Heart left ventricle (tissue), 16 donors: ENCODE measurements at regions not wholly inside any gene's neighbourhood (a gene's known extent, or its start where the extent isn't known, plus 50 kb on each side); places are given as distances from the start of the nearest gene placed in this dataset.
"Not testable (repeated sequence)": the region's sequence is repeated elsewhere in the genome, so short reads cannot be mapped to it uniquely, and the experiment has no call there.

Source experiments
- ATAC-seq, 4 donors: fragments of 200-7000 bp; cut with Tn5 transposase; one replicate each; pipeline ENCODE4 v1.9.1; 2020 to 2022; ENCODE audit warnings: moderate library complexity in 4 of 4, mild to moderate bottlenecking in 3 of 4, moderate number of reproducible peaks in 1 of 4
- DNase-seq, 5 donors: peaks; one replicate each; pipeline ENCODE4 v3.0.0-alpha.2; 2020
- H3K27ac ChIP-seq, 12 donors: fragments of 200-600 bp; sonication (generic) in 4 of 12; one replicate each; pipeline versions ENCODE4 v1.5.0 to v1.8.0; 2016 to 2022; ENCODE audit warnings: mild to moderate bottlenecking in 2 of 12
- H3K27me3 ChIP-seq, 9 donors: fragments of 200-600 bp; sonication (generic) in 2 of 9; one replicate each; pipeline versions ENCODE4 v1.5.1 to v1.8.0; 2016 to 2022; ENCODE audit warnings: mild to moderate bottlenecking in 3 of 9
- H3K36me3 ChIP-seq, 9 donors: fragments of 200-600 bp; sonication (generic) in 2 of 9; one replicate each; pipeline versions ENCODE4 v1.5.0 to v1.8.0; 2018 to 2022; ENCODE audit warnings: mild to moderate bottlenecking in 2 of 9
- H3K4me1 ChIP-seq, 12 donors: fragments of 200-600 bp; sonication (generic) in 4 of 12; one replicate each; pipeline versions ENCODE4 v1.5.0 to v1.8.0; 2016 to 2022; ENCODE audit warnings: mild to moderate bottlenecking in 3 of 12
- H3K4me3 ChIP-seq, 12 donors: fragments of 200-600 bp; sonication (generic) in 4 of 12; one replicate each; pipeline versions ENCODE4 v1.5.0 to v1.8.0; 2017 to 2022; ENCODE audit warnings: mild to moderate bottlenecking in 9 of 12, moderate library complexity in 4 of 12
- H3K9me3 ChIP-seq, 12 donors: fragments of 200-600 bp; sonication (generic) in 4 of 12; one replicate each; pipeline versions ENCODE4 v1.5.0 to v1.8.0; 2016 to 2022; ENCODE audit warnings: mild to moderate bottlenecking in 1 of 12
- WGBS, 4 donors: extraction: QIAGEN DNeasy Blood & Tissue Kit in 2 of 4; methylation state at CpG; one replicate each; pipeline versions ENCODE4 v1.1.5 to v1.1.7; 2013 to 2018; 5-methylcytosine and 5-hydroxymethylcytosine counted together
- intact Hi-C, 10 donors: fragments of 100-400 bp; cut with DNase I; formaldehyde crosslinking; loops; one replicate each; pipeline versions ENCODE4 v1.11.1 to v1.14.2; 2022
- donor health status: ischemic (EF 13 %, LVEDD 7.1; RV severe dilation, severe dysfunction).
- donor health status: healthy with polysubstance abuse.
- donor health status: DM: no; HTN: yes; CAD: no.
- donor health status: DM: no; HTN: no; CAD: no.
- donor health status: ischemic (EF 25% LVEDD 6.9; RV normal size, moderate dysfunction).
- donor health status: ischemic (EF 25% LVEDD 5.7; RV mildly dilated, moderate dysfunction).
- donor health status: healthy.
- donor health status: DM: yes; HTN: yes; CAD: no.
- donor health status: ischemic (EF 35%, LVEDD 5.7; RV mildly dilated, moderate dysfunction).
- donor health status: nonischemic (EF 11% LVEDD 7.7; RV severe dilation, severe dysfunction).
- donor health status: DM: yes; HTN: yes; CAD: no.
- donor health status: PGD.
- donor health status: ischemic (EF 29% LVEDD 5.4; RV normal size, mild dysfunction).
- donor health status: nonischemic (EF 23%, LVEDD 6.1; RV moderate dilation, normal function).

DNA sequence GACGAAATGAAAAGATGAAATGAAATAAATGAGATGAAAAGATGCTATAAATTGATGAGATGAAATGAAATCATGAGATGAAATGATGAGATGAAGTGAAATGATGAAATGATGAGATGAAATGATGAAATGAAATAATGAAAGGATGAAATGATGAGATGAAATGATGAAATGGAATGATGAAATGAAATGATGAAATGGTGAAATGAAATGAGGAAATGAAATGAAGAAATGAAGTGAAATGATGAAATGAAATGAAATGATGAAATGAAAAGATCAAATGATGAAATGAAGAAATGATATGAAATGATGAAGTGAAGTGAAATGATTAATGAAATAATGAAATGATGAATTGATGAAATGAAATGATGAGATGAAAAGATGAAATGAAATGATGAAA is 138.5 kb upstream of the ERV3-1 start:
- WGBS, 4 donors: 0 to 91% (median 74%) methylated on average over 1 of the region's 1 CpG
- H3K4me3 ChIP-seq, H3K4me1 ChIP-seq, H3K9me3 ChIP-seq, DNase-seq, ATAC-seq, H3K27ac ChIP-seq, H3K27me3 ChIP-seq, H3K36me3 ChIP-seq, intact Hi-C loops: not testable (repeated sequence)

DNA sequence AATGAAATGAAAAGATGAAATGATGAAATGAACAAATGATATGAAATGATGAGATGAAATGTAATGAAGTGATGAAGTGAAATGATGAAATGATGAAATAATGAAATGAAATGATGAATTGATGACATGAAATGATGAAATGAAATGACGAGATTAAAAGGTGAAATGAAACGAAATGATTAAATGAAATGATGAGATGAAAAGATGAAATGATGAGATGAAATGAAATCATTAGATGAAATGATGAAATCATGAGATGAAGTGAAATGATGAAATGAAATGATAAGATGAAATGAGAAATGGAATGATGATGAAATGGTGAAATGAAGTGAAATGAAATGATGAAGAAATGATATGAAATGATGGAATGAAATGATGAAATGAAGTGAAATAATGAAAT is 138.1 kb upstream of the ERV3-1 start:
- H3K9me3 ChIP-seq, DNase-seq, H3K4me3 ChIP-seq, H3K36me3 ChIP-seq, H3K27me3 ChIP-seq, intact Hi-C loops, H3K4me1 ChIP-seq, ATAC-seq, H3K27ac ChIP-seq: not testable (repeated sequence)
- WGBS, 4 donors: 89 to 96% (median 92%) methylated on average over 2 of the region's 2 CpGs

DNA sequence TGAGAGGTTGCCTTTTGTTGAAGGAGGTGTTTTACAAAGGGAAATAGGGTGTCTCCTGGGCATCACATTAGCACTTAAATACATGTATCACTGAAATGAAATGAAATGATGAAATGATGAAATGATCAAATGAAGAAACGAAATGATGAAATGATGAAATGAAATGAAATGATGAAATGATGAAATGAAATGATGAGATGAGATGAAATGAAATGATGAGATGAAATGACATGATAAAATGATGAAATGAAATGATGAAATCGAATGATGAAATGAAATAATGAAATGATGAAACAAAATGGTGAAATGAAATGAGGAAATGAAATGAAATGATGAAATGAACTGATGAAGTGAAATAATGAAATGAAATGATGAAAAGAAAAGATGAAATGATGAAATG is 137.6 kb upstream of the ERV3-1 start:
- H3K27ac ChIP-seq, H3K4me3 ChIP-seq, ATAC-seq, H3K4me1 ChIP-seq, H3K27me3 ChIP-seq, intact Hi-C loops, H3K9me3 ChIP-seq, DNase-seq, H3K36me3 ChIP-seq: not testable (repeated sequence)
- WGBS, 4 donors: 50 to 87% (median 82%) methylated on average over 2 of the region's 2 CpGs

DNA sequence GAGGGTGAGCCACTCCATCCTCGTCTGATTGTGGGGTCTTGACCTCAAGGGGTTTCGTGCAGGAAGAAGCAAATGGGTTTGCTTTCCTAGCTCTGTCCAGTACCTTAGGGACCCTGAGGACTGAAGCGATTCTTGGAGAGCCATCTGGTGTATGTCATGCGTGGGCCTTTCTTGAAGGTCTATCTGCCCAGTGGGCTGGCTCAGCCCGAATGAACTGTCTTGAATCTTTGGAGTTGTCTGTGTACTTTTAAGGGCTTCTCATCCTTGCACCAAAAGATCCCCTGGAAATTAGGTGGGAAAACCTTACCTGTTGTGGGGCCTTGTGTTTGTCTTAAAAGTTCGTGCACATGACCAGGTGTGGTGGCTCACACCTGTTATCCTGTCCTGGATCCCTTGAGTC is 135.4 kb upstream of the ERV3-1 start:
- 40 to 94% (median 72%) methylated on average over 2 to 4 of the region's 6 CpGs for WGBS, 4 donors
- intact Hi-C loops, H3K4me1 ChIP-seq, H3K36me3 ChIP-seq, H3K4me3 ChIP-seq, H3K27ac ChIP-seq, ATAC-seq, DNase-seq, H3K27me3 ChIP-seq, H3K9me3 ChIP-seq: not testable (repeated sequence)

DNA sequence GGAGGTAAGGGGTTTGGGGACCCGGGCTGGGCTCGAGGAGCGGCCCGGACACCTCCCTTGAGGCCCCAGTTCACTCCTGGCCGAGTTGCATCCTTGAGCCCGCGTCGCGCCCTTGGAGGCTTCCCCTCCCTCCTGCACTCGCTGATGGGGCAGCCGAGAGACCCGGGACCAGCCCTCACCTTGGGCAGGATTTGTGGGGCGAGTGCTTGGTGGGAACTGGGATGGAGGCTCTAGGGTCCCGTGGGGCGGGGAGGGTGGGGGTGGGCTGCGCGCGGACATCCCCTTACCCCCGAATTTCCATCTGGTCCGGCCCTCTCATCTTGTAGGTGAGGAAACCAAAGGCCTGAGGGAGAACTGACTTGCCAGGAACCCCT is 134.9 kb upstream of the ERV3-1 start:
- intact Hi-C loops, ATAC-seq, H3K27me3 ChIP-seq, H3K9me3 ChIP-seq, H3K36me3 ChIP-seq, H3K27ac ChIP-seq, H3K4me1 ChIP-seq: not testable (repeated sequence)
- DNase-seq: peak in 3 of 5 donors; percentile 7 to 31 (median 14)
- 22 to 35% (median 28%) methylated on average over 14 to 16 of the region's 20 CpGs; no CpG with 5 or more reads in 1 of the 4 donors for WGBS, 4 donors
- H3K4me3 ChIP-seq: peak overlapping the region in 3 of 12 donors; percentile 34 to 56 (median 36)

DNA sequence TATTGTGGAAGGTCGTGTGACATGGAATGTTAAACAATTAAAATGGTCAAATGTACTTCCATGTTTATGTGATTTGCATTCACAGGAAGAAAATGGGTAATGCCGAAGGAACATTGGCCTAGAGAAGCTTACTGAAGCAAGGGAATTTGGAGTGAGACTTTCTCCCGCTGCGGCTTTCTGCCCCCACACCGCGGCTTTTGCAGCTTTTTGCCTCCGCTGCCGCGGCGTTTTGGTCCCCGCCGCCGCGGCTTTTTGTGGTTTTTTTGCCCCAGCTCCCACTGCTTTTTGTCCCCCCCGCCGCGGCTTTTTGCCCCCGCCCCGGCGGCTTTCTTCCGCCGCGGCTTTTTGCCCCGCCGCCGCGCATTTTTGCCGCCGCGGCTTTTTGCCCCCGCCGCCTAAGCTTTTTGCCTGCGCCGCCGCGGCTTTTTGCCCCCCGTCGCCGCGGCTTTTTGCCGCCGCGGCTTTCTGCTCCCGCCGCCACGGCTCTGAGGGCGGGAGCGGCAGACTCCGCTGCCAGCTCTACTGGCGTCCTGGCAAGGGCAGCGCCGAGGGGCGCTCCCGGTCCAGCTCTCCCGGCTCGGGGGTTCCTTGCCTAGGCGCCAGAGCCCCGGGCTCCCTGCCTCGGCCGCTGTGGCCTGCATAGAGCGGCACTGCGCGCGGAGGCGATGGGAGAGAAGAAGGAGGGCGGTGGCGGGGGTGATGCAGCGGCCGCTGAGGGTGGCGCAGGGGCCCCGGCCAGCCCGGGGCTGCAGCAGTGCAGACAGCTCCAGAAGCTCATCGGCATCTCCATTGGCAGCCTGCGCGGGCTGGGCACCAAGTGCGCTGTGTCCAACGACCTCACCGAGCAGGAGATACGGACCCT is 134.3 kb upstream of the ERV3-1 start:
- DNase-seq, H3K27ac ChIP-seq, intact Hi-C loops, H3K27me3 ChIP-seq, H3K9me3 ChIP-seq, H3K36me3 ChIP-seq, H3K4me1 ChIP-seq, ATAC-seq: not testable (repeated sequence)
- peak overlapping the region in 4 of 12 donors; percentile 34 to 56 (median 40) for H3K4me3 ChIP-seq
- WGBS, 4 donors: 2 to 3% methylated on average over 30 to 41 of the region's 79 CpGs; no CpG with 5 or more reads in 2 of the 4 donors

DNA sequence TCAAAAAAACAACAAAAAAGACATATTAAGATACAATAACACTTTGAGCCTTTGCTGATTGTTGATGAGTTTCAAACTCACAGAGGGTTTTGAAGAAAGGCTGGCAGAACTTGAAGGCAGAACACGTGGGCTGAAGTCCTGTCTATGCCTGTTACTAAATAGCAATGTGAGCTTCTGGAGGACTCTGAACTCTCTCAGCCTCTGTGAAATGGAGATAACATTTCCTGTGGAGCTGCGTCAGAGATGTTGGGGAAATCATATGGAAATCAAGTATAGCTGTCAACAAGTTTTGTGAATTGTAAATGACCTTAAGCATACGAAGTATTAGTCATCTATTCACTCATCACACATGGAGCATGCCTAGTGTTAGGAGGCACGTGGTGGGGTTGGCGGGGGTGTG is 130.4 kb upstream of the ERV3-1 start:
- H3K27ac ChIP-seq, DNase-seq, H3K9me3 ChIP-seq, H3K4me1 ChIP-seq, ATAC-seq, intact Hi-C loops, H3K4me3 ChIP-seq, H3K27me3 ChIP-seq, H3K36me3 ChIP-seq: not testable (repeated sequence)
- WGBS, 4 donors: no CpG with 5 or more reads among the region's 5 CpGs

DNA sequence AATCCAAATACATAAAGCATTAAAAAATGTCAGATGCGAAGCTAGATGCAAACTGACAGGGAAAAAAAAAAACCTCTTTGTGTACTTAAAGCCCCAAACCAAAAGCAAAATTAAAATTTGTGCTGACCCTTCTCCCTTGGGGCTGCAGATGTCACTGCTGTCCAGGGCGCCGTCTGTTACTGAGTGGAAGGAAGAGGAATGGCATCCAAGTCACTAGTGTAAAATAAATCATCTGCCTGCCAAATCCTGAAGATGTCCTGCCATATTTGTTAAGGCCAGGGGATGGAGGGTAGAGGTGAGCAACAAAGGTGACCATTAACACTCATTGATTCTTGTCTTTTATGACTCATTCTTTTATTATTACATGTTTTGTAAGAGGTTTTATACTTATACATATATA is 126.6 kb upstream of the ERV3-1 start:
- DNase-seq, H3K4me3 ChIP-seq, H3K9me3 ChIP-seq, H3K27me3 ChIP-seq, intact Hi-C loops, ATAC-seq, H3K4me1 ChIP-seq, H3K27ac ChIP-seq, H3K36me3 ChIP-seq: not testable (repeated sequence)
- no CpG with 5 or more reads among the region's 3 CpGs for WGBS, 4 donors

DNA sequence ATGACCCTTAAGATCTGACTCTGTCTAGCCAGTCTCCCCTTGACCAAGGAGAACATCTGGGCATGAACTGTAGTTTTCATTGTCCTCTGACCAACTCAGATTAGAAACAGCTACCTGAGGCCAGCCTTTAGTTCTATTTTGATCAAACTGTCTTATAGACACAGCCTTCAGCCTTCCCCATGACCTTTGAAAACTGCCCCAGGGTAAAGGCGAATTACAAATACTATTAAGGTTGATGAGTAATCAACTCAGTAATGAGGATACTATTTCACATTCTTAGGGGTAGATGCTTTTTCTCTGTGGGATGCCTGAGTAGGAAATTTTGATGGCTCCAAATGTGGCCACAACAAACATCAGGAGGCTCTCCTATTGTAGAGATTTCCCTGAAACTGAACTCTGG is 125.8 kb upstream of the ERV3-1 start:
- H3K27me3 ChIP-seq, H3K4me1 ChIP-seq, H3K9me3 ChIP-seq, DNase-seq, H3K36me3 ChIP-seq, H3K27ac ChIP-seq, intact Hi-C loops, ATAC-seq, H3K4me3 ChIP-seq: not testable (repeated sequence)
- no CpG with 5 or more reads among the region's 1 CpG for WGBS, 4 donors

DNA sequence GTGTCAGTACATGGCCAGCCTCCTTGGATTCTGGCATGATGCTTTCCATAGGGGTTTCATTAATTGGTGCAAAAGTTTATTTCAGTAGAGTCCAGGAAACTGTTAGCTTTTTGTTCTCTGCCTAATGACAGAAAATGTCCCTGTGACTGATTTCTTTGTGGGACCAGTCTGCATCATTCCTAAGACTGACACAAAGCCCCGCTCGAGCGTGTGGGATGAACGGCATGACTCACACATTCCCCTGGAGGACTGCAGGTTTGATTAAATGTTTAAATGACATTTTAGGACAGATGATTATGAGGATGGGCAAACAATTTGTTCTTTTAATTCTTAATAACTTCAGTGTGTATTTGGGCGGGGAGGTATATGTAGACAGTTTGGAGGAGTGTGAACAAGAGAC is 120.9 kb upstream of the ERV3-1 start:
- H3K27me3 ChIP-seq, ATAC-seq, DNase-seq, H3K4me1 ChIP-seq, H3K27ac ChIP-seq, H3K36me3 ChIP-seq, H3K9me3 ChIP-seq, H3K4me3 ChIP-seq, intact Hi-C loops: not testable (repeated sequence)
- no CpG with 5 or more reads among the region's 5 CpGs for WGBS, 4 donors

DNA sequence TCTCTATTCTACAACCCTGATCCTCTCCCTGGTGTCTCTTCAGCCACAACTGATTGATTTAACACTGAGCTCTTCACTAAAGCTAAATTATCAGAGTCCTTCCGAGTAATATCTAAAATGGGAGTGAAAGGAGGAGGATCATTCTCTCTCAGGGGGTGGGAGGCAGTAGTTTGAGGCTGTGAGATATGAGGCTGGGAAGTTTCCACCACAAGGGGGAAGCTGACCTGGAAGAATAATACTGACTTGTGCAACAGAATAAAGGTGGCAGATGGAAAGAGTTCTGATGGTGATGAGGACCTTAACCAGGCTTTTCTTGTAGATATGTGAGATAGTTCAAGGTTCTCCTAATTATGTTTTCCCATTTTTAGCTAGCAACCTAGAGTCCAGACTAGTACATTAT is 118.1 kb upstream of the ERV3-1 start:
- H3K27me3 ChIP-seq, H3K4me1 ChIP-seq, H3K27ac ChIP-seq, DNase-seq, ATAC-seq, H3K4me3 ChIP-seq, H3K36me3 ChIP-seq, H3K9me3 ChIP-seq, intact Hi-C loops: not testable (repeated sequence)
- no CpG with 5 or more reads among the region's 1 CpG for WGBS, 4 donors
